ENCODE measurements at regions not wholly inside any gene's neighbourhood (a gene's known extent, or its start where the extent isn't known, plus 50 kb on each side); places are given as distances from the start of the nearest gene placed in this dataset.

GRCh38 chr13:74661851-74662250, 527.6 kb upstream of the KLF12 start:
- no peak for TF ChIP-seq EZH2 (IDR thresholded peaks at IDR 0.05; ENCODE audit: low read length)
- TF ChIP-seq CTCF (optimal IDR thresholded peaks at IDR 0.05 in 1 of 3, IDR thresholded peaks at IDR 0.05 in 1 of 3, conservative IDR thresholded peaks at IDR 0.05 in 1 of 3; ENCODE audit: extremely low read depth in 1 of 3, insufficient read depth in 2 of 3, low read length in 3 of 3): no peak
